DOHH2 (cell line): ENCODE measurements at regions not wholly inside any gene's neighbourhood (a gene's known extent, or its start where the extent isn't known, plus 50 kb on each side); places are given as distances from the start of the nearest gene placed in this dataset.

Experiments
- CTCF ChIP-seq: fragments of 200-600 bp; sonication (generic); IDR thresholded peaks from one replicate; pipeline ENCODE4 v1.5.1; 2014; ENCODE audit warnings: antibody characterized with exemption, mild to moderate bottlenecking, low read depth, low read length; ENCODE audit not compliant: poor library complexity, severe bottlenecking
- EZH2phosphoT487 ChIP-seq: fragments of 200-600 bp; sonication (generic); IDR thresholded peaks from 2 replicates; pipeline ENCODE4 v1.6.1; 2017; ENCODE audit warnings: borderline replicate concordance, mild to moderate bottlenecking, antibody characterized with exemption, low read length, moderate library complexity, mixed read lengths

GRCh38 chr5:103394676-103395075 is 136.1 kb downstream of the MACIR start:
- no peak for TF ChIP-seq CTCF
- TF ChIP-seq EZH2phosphoT487, result no peak
